Endothelial cell of umbilical vein (primary cell): ENCODE measurements at regions not wholly inside any gene's neighbourhood (a gene's known extent, or its start where the extent isn't known, plus 50 kb on each side); places are given as distances from the start of the nearest gene placed in this dataset.

Experiments used
- BruUV-seq: library from RNA; stranded (reverse); fragments of 400-500 nt; replicated peaks from 2 replicates; lab custom pipeline; 2021; lab: Mats Ljungman, UMichigan
- CTCF ChIA-PET: fragments of 300-600, 350-600 bp; sonication (Branson Sonifier 250); formaldehyde crosslinking; loops from one replicate; lab custom pipeline; 2021; ENCODE audit warnings: antibody characterized with exemption, inconsistent platforms; lab: Charles Lee
- POLR2A ChIA-PET: fragments of 300-600, 350-600 bp; sonication (Branson Sonifier 250); formaldehyde crosslinking; loops from one replicate; lab custom pipeline; 2021; ENCODE audit warnings: antibody characterized with exemption, inconsistent platforms; lab: Charles Lee
- DNase-seq: peaks from one replicate; pipeline ENCODE4 v3.0.0-alpha.2; 2011; ENCODE audit warnings: low read depth, low spot score
- FAIRE-seq: peaks from 2 replicates; lab custom pipeline; 2011; peaks lifted over from hg19 to GRCh38; lab: Jason Lieb, UNC
- H2AFZ ChIP-seq: 2 replicates; pipeline ENCODE4 v1.6.0; 2012; ENCODE audit warnings: low read depth, low read length, control low read depth, inconsistent platforms
- H3K27ac ChIP-seq: 2 replicates; pipeline ENCODE4 v1.5.1; 2011; ENCODE audit warnings: low read depth, mild to moderate bottlenecking, control low read depth, low read length, moderate library complexity; ENCODE audit not compliant: insufficient read depth
- H3K27me3 ChIP-seq, 2 experiments: 2 replicates each; pipeline versions ENCODE4 v1.6.0 to v1.6.1; 2011; ENCODE audit warnings: low read length in 2 of 2, mixed read lengths in 1 of 2; ENCODE audit not compliant: control insufficient read depth in 2 of 2, insufficient read depth in 2 of 2
- H3K36me3 ChIP-seq, 2 experiments: 2 replicates in 1 of 2; 3 replicates in 1 of 2; pipeline ENCODE4 v1.5.1; 2011; ENCODE audit warnings: low read length in 2 of 2, mild to moderate bottlenecking in 1 of 2, moderate library complexity in 1 of 2; ENCODE audit not compliant: control insufficient read depth in 2 of 2, insufficient read depth in 2 of 2; ENCODE audit errors: extremely low read depth in 1 of 2
- H3K4me1 ChIP-seq: 3 replicates; pipeline ENCODE4 v1.5.1; 2011; ENCODE audit warnings: mild to moderate bottlenecking, low read length; ENCODE audit not compliant: control insufficient read depth, insufficient read depth; ENCODE audit errors: extremely low read depth
- H3K4me2 ChIP-seq: 2 replicates; pipeline ENCODE4 v1.6.1; 2011; ENCODE audit warnings: low read length, control low read depth, mixed read lengths; ENCODE audit not compliant: insufficient read depth
- H3K4me3 ChIP-seq, 3 experiments: fragments of 200-600 bp in 1 of 3; sonication (generic), shearing (Covaris generic) in 1 of 3; replicated peaks in 1 of 3; 2 replicates each; pipeline ENCODE4 v1.5.1; 2011 to 2016; ENCODE audit warnings: control low read depth in 3 of 3, low read length in 3 of 3, mild to moderate bottlenecking in 2 of 3, inconsistent platforms in 1 of 3, low read depth in 1 of 3, moderate library complexity in 1 of 3; ENCODE audit not compliant: insufficient read depth in 1 of 3
- H3K79me2 ChIP-seq: 2 replicates; pipeline ENCODE4 v1.6.0; 2012; ENCODE audit warnings: low read length, inconsistent platforms; ENCODE audit not compliant: control insufficient read depth, insufficient read depth
- H3K9ac ChIP-seq: replicated peaks from 2 replicates; pipeline ENCODE3; 2011; ENCODE audit warnings: low read length, control low read depth; ENCODE audit not compliant: insufficient read depth; ENCODE audit errors: extremely low read depth
- H3K9me1 ChIP-seq: replicated peaks from 3 replicates; pipeline ENCODE4 v1.6.0; 2011; ENCODE audit warnings: mild to moderate bottlenecking, low read length; ENCODE audit not compliant: control insufficient read depth, insufficient read depth; ENCODE audit errors: extremely low read depth
- H3K9me3 ChIP-seq: replicated peaks from 2 replicates; pipeline ENCODE4 v1.5.1; 2012; ENCODE audit warnings: low read length, inconsistent platforms; ENCODE audit not compliant: control insufficient read depth, insufficient read depth
- H4K20me1 ChIP-seq: replicated peaks from 2 replicates; pipeline ENCODE3; 2011; ENCODE audit warnings: mild to moderate bottlenecking, low read length; ENCODE audit not compliant: control insufficient read depth, insufficient read depth; ENCODE audit errors: extremely low read depth
- CTCF ChIP-seq, 2 donors: IDR thresholded peaks; 1 replicate in 1 of 2; 2 replicates in 1 of 2; pipeline ENCODE4 v1.5.1; 2011; ENCODE audit warnings: low read length in 2 of 2, mild to moderate bottlenecking in 2 of 2, moderate library complexity in 2 of 2, control low read depth in 1 of 2, inconsistent platforms in 1 of 2, low read depth in 1 of 2; ENCODE audit not compliant: insufficient read depth in 1 of 2; ENCODE audit errors: extremely low read depth in 1 of 2
- EZH2 ChIP-seq: IDR thresholded peaks from 2 replicates; pipeline ENCODE4 v1.6.1; 2012; ENCODE audit warnings: borderline replicate concordance, low read depth, mild to moderate bottlenecking, moderate library complexity, low read length, inconsistent platforms; ENCODE audit not compliant: severe bottlenecking
- FOS ChIP-seq: IDR thresholded peaks from 2 replicates; pipeline ENCODE4 v1.6.1; 2011; ENCODE audit warnings: mild to moderate bottlenecking, low read length, moderate library complexity, borderline replicate concordance; ENCODE audit not compliant: insufficient read depth
- GATA2 ChIP-seq: IDR thresholded peaks from 2 replicates; pipeline ENCODE4 v1.7.0; 2011; ENCODE audit warnings: low read depth, mild to moderate bottlenecking, moderate library complexity, mixed read lengths, low read length; ENCODE audit not compliant: insufficient read length, insufficient read depth
- JUN ChIP-seq: IDR thresholded peaks from 2 replicates; pipeline ENCODE4 v1.6.1; 2011; ENCODE audit warnings: borderline replicate concordance, low read depth; ENCODE audit not compliant: insufficient read length, insufficient read depth
- MYC ChIP-seq: IDR thresholded peaks from one replicate; pipeline ENCODE4 v1.6.1; 2011; ENCODE audit warnings: mild to moderate bottlenecking, low read depth, low read length
- POLR2A ChIP-seq: IDR thresholded peaks from 2 replicates; pipeline ENCODE4 v1.6.1; 2012; ENCODE audit warnings: low read depth, mild to moderate bottlenecking, control low read depth, low read length
- POLR2AphosphoS5 ChIP-seq: IDR thresholded peaks from 2 replicates; pipeline ENCODE4 v1.6.1; 2012; ENCODE audit warnings: low read depth, mild to moderate bottlenecking, control low read depth, low read length, moderate library complexity; ENCODE audit not compliant: insufficient read depth
- dilution Hi-C: fragments of 300-500 bp; cut with MboI; formaldehyde crosslinking; loops from one replicate; pipeline ENCODE4 v1.15.0; 2019; ENCODE audit warnings: low sequenced_read_pairs; ENCODE audit not compliant: extremely low pct_ligation_motif_present
- intact Hi-C: fragments of 100-400 bp; cut with micrococcal nuclease; formaldehyde crosslinking; loops from one replicate; pipeline ENCODE4 v1.10.0; 2022
- TF ChIP-seq, protein P1 (sequence below): IDR thresholded peaks from 2 replicates; pipeline ENCODE4 v1.6.1; 2011; ENCODE audit not compliant: insufficient read depth, insufficient read length

- Histone ChIP-seq H4K20me1 (no peaks in the 10 kb centered on the region), H3K36me3 (no peaks in the 10 kb centered on the region)
- CTCF ChIA-PET = interaction anchor here (1.6 kb wide), 1 partner anchor 20 kb away, joined by 4 read pairs; no protein-coding TSS in a partner anchor
Observed at GRCh38 chr6:140988780-140989179, 1143.9 kb upstream of the GJE1 start.

More at GRCh38 chr6:140988780-140989179, 1143.9 kb upstream of the GJE1 start:
- Histone ChIP-seq H3K27me3 (no peaks in the 10 kb centered on the region), H3K4me1 (no peaks in the 10 kb centered on the region), H3K9ac (no peak overlapping the region), H3K79me2 (no peaks in the 10 kb centered on the region), H3K27ac (no peak overlapping the region), H3K9me3 (no peaks in the 10 kb centered on the region), H3K4me3 (no peak overlapping the region), H3K9me1 (no peaks in the 10 kb centered on the region), H3K4me2 (no peak overlapping the region), H2AFZ (no peak overlapping the region)
- DNase-seq (peak; percentile 16), FAIRE-seq (peak; percentile 28)
- BruUV-seq = no TSS peak
- POLR2A ChIA-PET = no interaction called here
- intact Hi-C loops (no loop called here), dilution Hi-C loops (no loop called here)
- TF ChIP-seq FOS = no peak
- TF ChIP-seq, protein P1, sequence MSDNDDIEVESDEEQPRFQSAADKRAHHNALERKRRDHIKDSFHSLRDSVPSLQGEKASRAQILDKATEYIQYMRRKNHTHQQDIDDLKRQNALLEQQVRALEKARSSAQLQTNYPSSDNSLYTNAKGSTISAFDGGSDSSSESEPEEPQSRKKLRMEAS = no peak
- TF ChIP-seq EZH2 = no peak
- TF ChIP-seq POLR2AphosphoS5 = no peak
- TF ChIP-seq MYC = no peak
- TF ChIP-seq GATA2 = no peak
- TF ChIP-seq POLR2A = no peak
- no peak for TF ChIP-seq CTCF (IDR thresholded peaks at IDR 0.05; ENCODE audit: extremely low read depth in 1 of 2, insufficient read depth in 1 of 2, low read depth in 1 of 2, low read length in 2 of 2)
- TF ChIP-seq JUN = no peak
